AG09309 (cell line): ENCODE measurements at regions not wholly inside any gene's neighbourhood (a gene's known extent, or its start where the extent isn't known, plus 50 kb on each side); places are given as distances from the start of the nearest gene placed in this dataset.
"Not testable (repeated sequence)": the region's sequence is repeated elsewhere in the genome, so short reads cannot be mapped to it uniquely, and the experiment has no call there.

Experiments
- DNase-seq: peaks from one replicate; pipeline ENCODE4 v3.0.0-alpha.2; 2010; ENCODE audit warnings: low read depth
- H3K4me3 ChIP-seq: 2 replicates; pipeline ENCODE4 v1.5.1; 2011; ENCODE audit warnings: mild to moderate bottlenecking, low read depth, low read length, moderate library complexity; ENCODE audit not compliant: control insufficient read depth
- TF ChIP-seq, protein P1 (sequence below): IDR thresholded peaks from 2 replicates; pipeline ENCODE4 v1.5.1; 2011; ENCODE audit warnings: mild to moderate bottlenecking, low read depth, low read length, inconsistent platforms; ENCODE audit not compliant: insufficient read depth, control insufficient read depth; ENCODE audit errors: missing control alignments

DNA sequence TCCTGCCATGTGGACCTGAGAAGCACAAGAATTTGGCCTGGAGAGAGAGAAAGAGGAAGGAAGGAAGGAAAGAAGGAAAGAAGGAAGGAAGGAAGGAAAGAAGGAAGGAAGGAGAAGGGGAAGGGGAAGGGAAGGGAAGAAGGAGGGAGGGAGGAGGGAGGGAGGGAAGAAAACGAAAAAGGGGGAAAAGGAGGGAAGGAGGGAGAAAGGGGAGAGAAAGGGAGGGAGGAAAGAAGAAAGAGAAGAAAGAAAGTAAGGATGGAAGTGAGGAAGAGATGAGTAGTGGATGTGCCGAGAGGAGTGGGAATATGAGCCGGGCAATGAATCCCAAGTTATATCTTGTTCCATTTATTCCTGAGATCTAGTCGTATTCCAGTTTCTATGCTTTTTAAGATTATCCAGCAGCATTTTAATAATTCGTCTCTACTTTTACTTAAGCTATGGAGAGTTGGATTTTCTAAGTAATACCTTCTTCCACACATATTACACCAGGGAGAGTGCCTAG is 247.8 kb downstream of the TDRD15 start:
- DNase-seq = no peak
- no peak overlapping the region for H3K4me3 ChIP-seq
- TF ChIP-seq, protein P1, sequence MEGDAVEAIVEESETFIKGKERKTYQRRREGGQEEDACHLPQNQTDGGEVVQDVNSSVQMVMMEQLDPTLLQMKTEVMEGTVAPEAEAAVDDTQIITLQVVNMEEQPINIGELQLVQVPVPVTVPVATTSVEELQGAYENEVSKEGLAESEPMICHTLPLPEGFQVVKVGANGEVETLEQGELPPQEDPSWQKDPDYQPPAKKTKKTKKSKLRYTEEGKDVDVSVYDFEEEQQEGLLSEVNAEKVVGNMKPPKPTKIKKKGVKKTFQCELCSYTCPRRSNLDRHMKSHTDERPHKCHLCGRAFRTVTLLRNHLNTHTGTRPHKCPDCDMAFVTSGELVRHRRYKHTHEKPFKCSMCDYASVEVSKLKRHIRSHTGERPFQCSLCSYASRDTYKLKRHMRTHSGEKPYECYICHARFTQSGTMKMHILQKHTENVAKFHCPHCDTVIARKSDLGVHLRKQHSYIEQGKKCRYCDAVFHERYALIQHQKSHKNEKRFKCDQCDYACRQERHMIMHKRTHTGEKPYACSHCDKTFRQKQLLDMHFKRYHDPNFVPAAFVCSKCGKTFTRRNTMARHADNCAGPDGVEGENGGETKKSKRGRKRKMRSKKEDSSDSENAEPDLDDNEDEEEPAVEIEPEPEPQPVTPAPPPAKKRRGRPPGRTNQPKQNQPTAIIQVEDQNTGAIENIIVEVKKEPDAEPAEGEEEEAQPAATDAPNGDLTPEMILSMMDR = no peak

DNA sequence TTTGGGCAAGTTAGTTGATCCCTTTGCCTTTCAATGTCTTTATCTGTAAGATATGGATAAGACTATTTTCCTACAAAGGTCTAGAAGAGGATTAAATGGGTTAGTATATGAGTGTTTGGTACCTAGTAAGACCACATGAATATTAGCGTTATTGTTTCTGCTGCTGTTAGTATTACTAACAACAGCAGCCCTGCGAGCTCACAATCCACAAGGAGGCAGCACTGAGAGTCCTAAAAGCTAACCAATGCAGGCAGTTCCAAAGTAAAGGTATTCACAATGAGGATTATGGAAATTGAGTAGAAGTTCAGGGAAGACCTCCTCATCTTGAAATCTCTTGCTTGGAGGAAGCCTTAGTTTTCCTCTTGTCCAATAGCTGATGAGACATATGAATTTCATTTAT is 248.9 kb downstream of the TDRD15 start:
- no peak for DNase-seq
- TF ChIP-seq, protein P1 = no peak

DNA sequence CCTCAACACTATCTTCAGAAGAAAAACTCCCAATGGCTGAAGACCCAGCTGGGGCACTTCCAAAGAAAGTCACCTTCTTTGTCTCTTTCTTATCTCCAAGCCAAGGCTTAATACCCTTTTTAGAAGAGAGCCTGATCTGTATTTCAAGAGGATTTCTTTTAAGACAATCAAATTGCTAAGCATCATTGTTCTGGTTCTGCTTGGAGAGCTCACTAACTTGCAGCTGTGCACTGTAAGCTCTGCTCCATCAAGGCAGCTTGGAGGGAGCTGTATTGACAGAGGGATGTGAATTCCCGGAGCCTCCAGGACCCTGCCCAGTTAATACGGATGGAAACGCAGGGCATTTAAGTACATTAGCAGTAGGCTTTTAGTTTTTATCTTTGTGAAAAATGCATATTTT is 253.1 kb downstream of the TDRD15 start:
- no peak for DNase-seq
- TF ChIP-seq, protein P1 = no peak
- no peak overlapping the region for H3K4me3 ChIP-seq

More for the DNA sequence above, 248.9 kb downstream of the TDRD15 start:
- no peak overlapping the region for H3K4me3 ChIP-seq

DNA sequence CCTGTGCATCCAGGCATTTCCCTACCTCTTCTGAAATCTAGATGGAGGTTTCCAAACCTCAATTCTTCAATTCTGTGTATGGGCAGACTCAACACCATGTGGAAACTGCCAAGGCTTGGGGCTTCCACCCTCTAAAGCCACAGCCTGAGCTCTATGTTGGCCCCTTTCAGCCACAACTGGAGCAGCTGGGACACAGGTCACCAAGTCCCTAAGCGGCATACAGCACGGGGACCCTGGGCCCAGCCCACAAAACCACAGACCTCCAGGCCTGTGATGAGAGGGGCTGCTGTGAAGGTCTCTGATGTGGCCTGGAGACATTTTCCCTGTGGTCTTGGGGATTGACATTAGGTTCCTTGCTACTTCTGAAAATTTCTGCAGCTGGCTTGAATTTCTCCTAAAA is 255.4 kb downstream of the TDRD15 start:
- TF ChIP-seq, protein P1 = no peak
- no peak for DNase-seq
- H3K4me3 ChIP-seq = no peak overlapping the region

DNA sequence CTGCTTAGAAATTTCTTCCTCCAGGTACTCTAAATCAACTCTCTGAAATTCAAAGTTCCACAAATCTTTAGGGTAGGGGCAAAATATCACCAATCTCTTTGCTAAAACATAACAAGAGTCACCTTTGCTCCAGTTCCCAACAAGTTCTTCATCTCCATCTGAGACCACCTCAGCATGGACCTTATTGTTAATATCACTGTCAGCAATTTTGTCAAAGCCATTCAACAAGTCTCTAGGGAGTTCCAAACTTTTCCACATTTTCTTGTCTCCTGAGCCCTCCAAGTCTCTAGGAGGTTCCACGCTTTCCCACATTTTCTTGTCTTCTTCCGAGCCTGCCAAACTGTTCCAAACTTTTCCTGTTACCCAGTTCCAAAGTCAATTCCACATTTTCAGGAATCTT is 255.9 kb downstream of the TDRD15 start:
- not testable (repeated sequence) for H3K4me3 ChIP-seq, DNase-seq

DNA sequence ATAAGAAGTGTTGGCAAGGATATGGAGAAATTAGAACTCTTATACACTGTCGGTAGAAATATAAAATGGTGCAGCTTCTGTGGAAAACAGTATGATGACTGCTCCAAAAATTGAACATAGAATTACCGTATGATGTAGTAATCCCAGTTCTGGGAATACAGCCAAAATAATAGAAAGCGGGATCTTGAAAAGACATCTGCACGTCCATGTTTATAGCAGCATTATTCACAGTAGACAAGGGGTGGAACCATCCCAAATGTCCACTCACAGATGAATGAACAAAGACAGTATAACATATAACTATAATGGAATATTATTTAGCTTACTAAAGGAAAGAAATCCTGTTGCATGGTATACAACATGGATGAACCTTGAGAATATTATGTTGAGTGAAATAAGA is 257.7 kb downstream of the TDRD15 start:
- TF ChIP-seq, protein P1 = no peak
- no peak for DNase-seq
- no peak overlapping the region for H3K4me3 ChIP-seq

DNA sequence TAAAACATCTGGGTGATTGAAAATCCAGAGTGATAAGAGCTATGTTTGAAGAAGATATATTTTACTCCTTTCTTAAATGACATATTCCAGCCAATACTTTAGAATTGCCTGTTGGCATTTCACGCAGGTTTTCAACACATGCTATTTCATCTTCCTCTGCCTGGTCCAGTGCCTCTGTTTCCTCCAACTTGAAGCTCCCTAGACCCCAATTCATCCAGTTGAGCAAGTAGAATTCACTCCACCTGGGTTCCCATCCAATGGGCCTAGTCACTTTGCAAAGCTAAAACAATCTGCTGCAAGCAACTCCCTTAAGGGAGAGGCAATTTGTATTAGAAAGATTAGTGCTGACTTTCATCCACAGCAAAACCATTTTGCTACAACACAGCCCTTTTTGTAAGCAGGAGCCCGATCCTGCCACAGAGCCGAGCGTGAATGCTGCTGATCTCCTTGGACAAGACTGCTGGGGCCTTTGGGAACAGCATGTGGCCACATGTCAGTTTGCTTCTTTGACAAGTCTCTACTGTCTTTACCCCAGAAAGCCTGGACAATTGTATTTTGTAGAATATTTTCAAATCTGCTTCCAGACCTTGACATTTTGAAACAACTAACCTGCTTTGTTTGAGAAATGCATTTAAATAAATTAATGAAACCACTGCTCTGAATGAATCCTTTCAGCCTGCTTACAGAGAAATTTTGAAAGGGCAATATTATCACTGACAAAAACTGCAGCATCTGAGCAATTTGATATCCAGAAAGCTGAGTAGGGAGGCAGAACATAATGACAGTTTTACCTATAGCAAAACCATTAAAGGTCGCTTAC is 259.1 kb downstream of the TDRD15 start:
- no peak for DNase-seq
- TF ChIP-seq, protein P1 = no peak
- no peak overlapping the region for H3K4me3 ChIP-seq
